Fibroblast of skin of abdomen (primary cell): ENCODE measurements at regions not wholly inside any gene's neighbourhood (a gene's known extent, or its start where the extent isn't known, plus 50 kb on each side); places are given as distances from the start of the nearest gene placed in this dataset.
A peak's percentile ranks its signal among the peaks of the same experiment; 100 is the strongest.

Source experiments
- DNase-seq: peaks from one replicate; pipeline ENCODE4 v3.0.0-alpha.2; 2013

- DNase-seq: peak; percentile 56
Observed at GRCh38 chr5:31137676-31138075, 55.8 kb upstream of the CDH6 start.

GRCh38 chr5:31135542-31135941 lies 57.9 kb upstream of the CDH6 start:
- DNase-seq: no peak

GRCh38 chr5:31133488-31133887 lies 60.0 kb upstream of the CDH6 start:
- DNase-seq: peak; percentile 56

- DNase-seq: peak; percentile 68
Observed at GRCh38 chr5:31131381-31131891, 62.0 kb upstream of the CDH6 start.

- no peak for DNase-seq
Observed at GRCh38 chr5:31130676-31131075, 62.8 kb upstream of the CDH6 start.

GRCh38 chr5:31124651-31125305 lies 68.7 kb upstream of the CDH6 start:
- no peak for DNase-seq

- DNase-seq: no peak
Observed at GRCh38 chr5:31124026-31124425, 69.5 kb upstream of the CDH6 start.

GRCh38 chr5:31122998-31123951 lies 70.2 kb upstream of the CDH6 start:
- peak; percentile 51 for DNase-seq

GRCh38 chr5:31121224-31121623 lies 72.3 kb upstream of the CDH6 start:
- no peak for DNase-seq

GRCh38 chr5:31120642-31120948 lies 72.9 kb upstream of the CDH6 start:
- DNase-seq: no peak

- peak; percentile 31 for DNase-seq
Observed at GRCh38 chr5:31119938-31120641, 73.4 kb upstream of the CDH6 start.

- DNase-seq: no peak
Observed at GRCh38 chr5:31116466-31117031, 76.9 kb upstream of the CDH6 start.

GRCh38 chr5:31114817-31115216 lies 78.7 kb upstream of the CDH6 start:
- DNase-seq: no peak

GRCh38 chr5:31113666-31114350 lies 79.7 kb upstream of the CDH6 start:
- DNase-seq: no peak

GRCh38 chr5:31113101-31113500 lies 80.4 kb upstream of the CDH6 start:
- peak; percentile 90 for DNase-seq

- DNase-seq: peak; percentile 69
Observed at GRCh38 chr5:31107091-31107518, 86.4 kb upstream of the CDH6 start.

- DNase-seq: peak; percentile 19
Observed at GRCh38 chr5:31106691-31107090, 86.8 kb upstream of the CDH6 start.

GRCh38 chr5:31106278-31106677 lies 87.2 kb upstream of the CDH6 start:
- DNase-seq: no peak

GRCh38 chr5:31104775-31105174 lies 88.7 kb upstream of the CDH6 start:
- no peak for DNase-seq

GRCh38 chr5:31100781-31101310 lies 92.6 kb upstream of the CDH6 start:
- no peak for DNase-seq

GRCh38 chr5:31100047-31100575 lies 93.4 kb upstream of the CDH6 start:
- DNase-seq: no peak

GRCh38 chr5:31098811-31099210 lies 94.7 kb upstream of the CDH6 start:
- DNase-seq: no peak
